GM23338 (cell line): ENCODE measurements at regions not wholly inside any gene's neighbourhood (a gene's known extent, or its start where the extent isn't known, plus 50 kb on each side); places are given as distances from the start of the nearest gene placed in this dataset.

ENCODE experiments used
- ATAC-seq: fragments of 200-7000 bp; cut with Tn5 transposase; 3 replicates; pipeline ENCODE4 v1.9.1; 2020
- DNase-seq: peaks from one replicate; pipeline ENCODE4 v3.0.0-alpha.2; 2015; ENCODE audit warnings: low spot score
- H2AFZ ChIP-seq: fragments of 200-600 bp; sonication (generic); 2 replicates; pipeline ENCODE4 v1.8.0; 2016; ENCODE audit warnings: antibody characterized with exemption, mild to moderate bottlenecking, moderate library complexity
- H3F3A ChIP-seq: fragments of 200-600 bp; sonication (generic); replicated peaks from 2 replicates; pipeline ENCODE4 v1.8.0; 2017; ENCODE audit warnings: antibody characterized with exemption, mixed run types, low read depth
- H3K27ac ChIP-seq: fragments of 200-600 bp; sonication (generic); 2 replicates; pipeline ENCODE4 v1.6.1; 2016; ENCODE audit warnings: low read depth
- H3K27me3 ChIP-seq: fragments of 200-600 bp; sonication (generic); 2 replicates; pipeline ENCODE4 v1.8.0; 2016; ENCODE audit warnings: mild to moderate bottlenecking, mixed run types, moderate library complexity; ENCODE audit not compliant: insufficient read depth
- H3K36me3 ChIP-seq: fragments of 200-600 bp; sonication (generic); 2 replicates; pipeline ENCODE4 v1.8.0; 2016; ENCODE audit warnings: mild to moderate bottlenecking; ENCODE audit not compliant: insufficient read depth
- H3K4me1 ChIP-seq: fragments of 200-600 bp; sonication (generic); 2 replicates; pipeline ENCODE4 v1.8.0; 2016; ENCODE audit warnings: mild to moderate bottlenecking, moderate library complexity; ENCODE audit not compliant: insufficient read depth
- H3K4me2 ChIP-seq: fragments of 200-600 bp; sonication (generic); 2 replicates; pipeline ENCODE4 v1.7.1; 2017; ENCODE audit warnings: mixed run types
- H3K4me3 ChIP-seq: fragments of 200-600 bp; sonication (generic); 2 replicates; pipeline ENCODE4 v1.6.1; 2016; ENCODE audit warnings: mixed run types
- H3K79me2 ChIP-seq: fragments of 200-600 bp; sonication (generic); replicated peaks from 2 replicates; pipeline ENCODE4 v1.8.0; 2017; ENCODE audit warnings: mild to moderate bottlenecking; ENCODE audit not compliant: insufficient read depth
- H3K9me2 ChIP-seq: fragments of 200-600 bp; sonication (generic); 2 replicates; pipeline ENCODE4 v1.8.0; 2017; ENCODE audit not compliant: insufficient read depth
- H4K20me1 ChIP-seq: fragments of 200-600 bp; sonication (generic); replicated peaks from 2 replicates; pipeline ENCODE4 v1.8.0; 2017; ENCODE audit warnings: mild to moderate bottlenecking; ENCODE audit not compliant: insufficient read depth
- H3K27ac Mint-ChIP-seq: 2 replicates; pipeline ENCODE4 v1.8.0; 2020; ENCODE audit warnings: inconsistent platforms, mild to moderate bottlenecking, moderate library complexity, mixed read lengths
- H3K27me3 Mint-ChIP-seq: 3 replicates; pipeline ENCODE4 v1.8.0; 2022; ENCODE audit warnings: low read depth, mild to moderate bottlenecking, moderate library complexity, mixed read lengths, inconsistent platforms; ENCODE audit not compliant: insufficient read depth, poor library complexity
- H3K36me3 Mint-ChIP-seq: 3 replicates; pipeline ENCODE4 v1.8.0; 2021; ENCODE audit warnings: low read depth, mild to moderate bottlenecking, inconsistent platforms, moderate library complexity, mixed read lengths
- H3K4me1 Mint-ChIP-seq: 3 replicates; pipeline ENCODE4 v1.8.0; 2020; ENCODE audit warnings: mild to moderate bottlenecking, inconsistent platforms, mixed read lengths
- H3K4me3 Mint-ChIP-seq: 3 replicates; pipeline ENCODE4 v1.8.0; 2021; ENCODE audit warnings: moderate library complexity, mild to moderate bottlenecking, inconsistent platforms, mixed read lengths
- H3K9me3 Mint-ChIP-seq: 3 replicates; pipeline ENCODE4 v1.8.0; 2020; ENCODE audit warnings: moderate library complexity, mild to moderate bottlenecking, inconsistent platforms, mixed read lengths
- CREB1 ChIP-seq: fragments of 250-450 bp; sonication (Bioruptor Pico); IDR thresholded peaks from 2 replicates; pipeline ENCODE4 v1.5.0; 2020; ENCODE audit warnings: low read depth, mild to moderate bottlenecking, moderate library complexity
- CTCF ChIP-seq, 2 experiments: fragments of 200-600 bp in 1 of 2; sonication (generic) in 1 of 2; conservative IDR thresholded peaks; 2 replicates each; pipeline versions ENCODE4 v1.5.1 to v1.6.1; 2016 to 2017; ENCODE audit warnings: antibody characterized with exemption in 2 of 2, low read depth in 2 of 2, mild to moderate bottlenecking in 2 of 2, moderate library complexity in 1 of 2
- ETS1 ChIP-seq: IDR thresholded peaks from 2 replicates; pipeline ENCODE4 v1.6.1; 2016; ENCODE audit warnings: antibody characterized with exemption
- EZH2 ChIP-seq: fragments of 200-600 bp; sonication (generic); IDR thresholded peaks from one replicate; pipeline ENCODE4 v1.8.0; 2017; ENCODE audit warnings: antibody characterized with exemption, mild to moderate bottlenecking, low read depth; ENCODE audit not compliant: unreplicated experiment
- EZH2phosphoT487 ChIP-seq: fragments of 200-600 bp; sonication (generic); IDR thresholded peaks from one replicate; pipeline ENCODE4 v1.8.1; 2018; ENCODE audit warnings: antibody characterized with exemption; ENCODE audit not compliant: unreplicated experiment
- JUNB ChIP-seq: IDR thresholded peaks from one replicate; pipeline ENCODE4 v1.6.1; 2016; ENCODE audit warnings: antibody characterized with exemption; ENCODE audit not compliant: unreplicated experiment
- NANOG ChIP-seq: IDR thresholded peaks from 2 replicates; pipeline ENCODE4 v1.6.1; 2016; ENCODE audit warnings: antibody characterized with exemption, borderline replicate concordance
- POLR2AphosphoS5 ChIP-seq: IDR thresholded peaks from 2 replicates; pipeline ENCODE4 v1.6.1; 2016; ENCODE audit warnings: antibody characterized with exemption, low read depth
- REST ChIP-seq: IDR thresholded peaks from one replicate; pipeline ENCODE4 v1.6.1; 2018; ENCODE audit warnings: antibody characterized with exemption; ENCODE audit not compliant: unreplicated experiment
- STAT1 ChIP-seq: IDR thresholded peaks from one replicate; pipeline ENCODE4 v1.6.1; 2016; ENCODE audit warnings: antibody characterized with exemption; ENCODE audit not compliant: unreplicated experiment
- ZNF114 ChIP-seq: fragments of 250-450 bp; sonication (Bioruptor Pico); IDR thresholded peaks from 2 replicates; pipeline ENCODE4 v1.5.0; 2020; ENCODE audit warnings: mild to moderate bottlenecking, moderate library complexity
- ZNF331 ChIP-seq: fragments of 250-450 bp; sonication (Bioruptor Pico); IDR thresholded peaks from 2 replicates; pipeline ENCODE4 v1.5.0; 2020; ENCODE audit warnings: low read depth, mild to moderate bottlenecking, moderate library complexity
- ZNF462 ChIP-seq: fragments of 250-450 bp; sonication (Bioruptor Pico); IDR thresholded peaks from 2 replicates; pipeline ENCODE4 v1.5.0; 2020; ENCODE audit warnings: mild to moderate bottlenecking, moderate library complexity

- Mint-ChIP-seq H3K27ac (no peak overlapping the region), H3K36me3 (no peaks in the 10 kb centered on the region), H3K4me1 (no peaks in the 10 kb centered on the region), H3K9me3 (no peaks in the 10 kb centered on the region), H3K27me3 (no peaks in the 10 kb centered on the region), H3K4me3 (no peak overlapping the region)
- no peak overlapping the region for H2AFZ ChIP-seq
- no peak overlapping the region for H3K4me3 ChIP-seq
- H3K27ac ChIP-seq = no peak overlapping the region
- TF ChIP-seq ZNF462 (CRISPR knock-in tag) (no peak), CREB1 (CRISPR knock-in tag) (no peak), ZNF114 (CRISPR knock-in tag) (no peak), STAT1 (no peak), CTCF (conservative IDR thresholded peaks at IDR 0.05; ENCODE audit: low read depth in 2 of 2) (no peak), JUNB (no peak), ETS1 (no peak), POLR2AphosphoS5 (no peak), ZNF331 (CRISPR knock-in tag) (no peak), REST (no peak), NANOG (no peak), EZH2 (no peak), EZH2phosphoT487 (no peak)
- no peak overlapping the region for H3K4me2 ChIP-seq
- no peaks in the 10 kb centered on the region for H3K4me1 ChIP-seq
- 0 out of 2 replicates have a peak, but pooled peaks cover 7% of the 10 kb centered on the region for H3K9me2 ChIP-seq
- H3F3A ChIP-seq = no peaks in the 10 kb centered on the region
- H3K79me2 ChIP-seq = no peaks in the 10 kb centered on the region
- H3K27me3 ChIP-seq = no peaks in the 10 kb centered on the region
- DNase-seq (no peak), ATAC-seq (no peak)
- no peaks in the 10 kb centered on the region for H4K20me1 ChIP-seq
- H3K36me3 ChIP-seq = no peaks in the 10 kb centered on the region
Measured at GRCh38 chr7:17152721-17153120, 145.7 kb upstream of the AHR start.
